ENCODE measurements at regions not wholly inside any gene's neighbourhood (a gene's known extent, or its start where the extent isn't known, plus 50 kb on each side); places are given as distances from the start of the nearest gene placed in this dataset.
"Not testable (repeated sequence)": the region's sequence is repeated elsewhere in the genome, so short reads cannot be mapped to it uniquely, and the experiment has no call there.

DNA sequence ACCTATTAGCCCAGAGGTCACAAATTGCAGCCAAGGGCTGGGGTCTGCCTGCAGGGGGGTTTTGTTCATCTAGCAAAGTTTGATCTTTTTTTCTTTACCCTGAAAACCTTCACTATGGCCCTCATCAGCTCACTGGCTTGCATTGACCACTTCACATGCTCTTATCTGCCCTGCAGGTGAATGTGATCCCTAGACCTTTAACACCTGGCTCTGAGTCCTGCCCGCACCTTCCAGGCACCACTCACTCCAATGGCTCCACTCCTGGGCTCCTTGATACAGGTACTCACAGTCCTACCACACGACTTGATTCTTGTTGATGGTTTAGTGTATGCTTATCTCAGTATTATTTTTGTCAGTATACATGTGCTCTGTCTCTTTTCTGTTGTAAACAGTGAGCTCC lies 92.5 kb downstream of the FEM1C start:
- DNase-seq = no peak
- intact Hi-C loops (cut with DNase I; ENCODE audit: low total_unique reads) = no loop called here

DNA sequence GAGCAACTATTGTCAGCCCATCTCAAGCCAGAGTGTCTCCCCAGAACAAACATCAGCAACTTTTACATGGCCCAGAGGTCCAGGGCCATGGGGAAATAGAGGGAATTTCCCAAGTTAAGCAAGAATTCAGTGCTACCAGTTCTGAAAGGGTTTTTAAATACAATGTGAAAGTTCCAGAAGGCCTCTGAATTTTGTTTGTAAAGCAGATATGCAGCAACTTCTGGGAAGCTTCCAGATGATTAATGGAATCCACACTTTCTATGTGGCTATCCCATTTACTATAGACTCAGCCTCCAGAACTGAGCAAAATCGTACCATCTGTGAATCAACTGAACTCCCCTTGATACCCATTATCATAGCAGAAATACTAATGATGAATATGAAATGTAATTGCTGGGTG lies 93.8 kb downstream of the FEM1C start:
- Histone ChIP-seq H3K27ac (peak overlapping the region; percentile 71 to 79 (median 72)), H3K36me3 (no peaks in the 10 kb centered on the region), H3K9me3 (no peaks in the 10 kb centered on the region), H3K27me3 (no peaks in the 10 kb centered on the region), H3K4me1 (peaks cover 2 to 67% (median 36%) of the 10 kb centered on the region in 4 donors), H3K4me3 (no peak overlapping the region)
- no peak for TF ChIP-seq POLR2AphosphoS5 (IDR thresholded peaks at IDR 0.05)
- 31 to 56% methylated on average over 1 of the region's 1 CpG for WGBS, 2 donors (ENCODE audit: low coverage in 1 of 2)
- DNase-seq = no peak
- in situ Hi-C loops (cut with MboI; ENCODE audit: low pct_ligation_motif_present in 1 of 4, low pct_unique_long_range_greater_than_20kb in 1 of 4, low sequenced_read_pairs in 3 of 4) (no loop called here), intact Hi-C loops (cut with DNase I; ENCODE audit: low total_unique reads) (no loop called here)

More for the DNA sequence above, 92.5 kb downstream of the FEM1C start:
- in situ Hi-C loops (cut with MboI; ENCODE audit: low pct_ligation_motif_present in 1 of 4, low pct_unique_long_range_greater_than_20kb in 1 of 4, low sequenced_read_pairs in 3 of 4) = no loop called here
- H3K9me3 ChIP-seq = no peaks in the 10 kb centered on the region
- no peak overlapping the region for H3K4me3 ChIP-seq
- H3K4me1 ChIP-seq = peaks cover 2 to 79% (median 43%) of the 10 kb centered on the region in 4 donors
- 43 to 54% methylated on average over 1 to 2 of the region's 2 CpGs for WGBS, 2 donors (ENCODE audit: low coverage in 1 of 2)
- TF ChIP-seq EP300 (IDR thresholded peaks at IDR 0.05; ENCODE audit: low read depth) (no peak), POLR2AphosphoS5 (IDR thresholded peaks at IDR 0.05) (no peak), POLR2A (IDR thresholded peaks at IDR 0.05) (no peak)
- TF ChIP-seq, protein P1, sequence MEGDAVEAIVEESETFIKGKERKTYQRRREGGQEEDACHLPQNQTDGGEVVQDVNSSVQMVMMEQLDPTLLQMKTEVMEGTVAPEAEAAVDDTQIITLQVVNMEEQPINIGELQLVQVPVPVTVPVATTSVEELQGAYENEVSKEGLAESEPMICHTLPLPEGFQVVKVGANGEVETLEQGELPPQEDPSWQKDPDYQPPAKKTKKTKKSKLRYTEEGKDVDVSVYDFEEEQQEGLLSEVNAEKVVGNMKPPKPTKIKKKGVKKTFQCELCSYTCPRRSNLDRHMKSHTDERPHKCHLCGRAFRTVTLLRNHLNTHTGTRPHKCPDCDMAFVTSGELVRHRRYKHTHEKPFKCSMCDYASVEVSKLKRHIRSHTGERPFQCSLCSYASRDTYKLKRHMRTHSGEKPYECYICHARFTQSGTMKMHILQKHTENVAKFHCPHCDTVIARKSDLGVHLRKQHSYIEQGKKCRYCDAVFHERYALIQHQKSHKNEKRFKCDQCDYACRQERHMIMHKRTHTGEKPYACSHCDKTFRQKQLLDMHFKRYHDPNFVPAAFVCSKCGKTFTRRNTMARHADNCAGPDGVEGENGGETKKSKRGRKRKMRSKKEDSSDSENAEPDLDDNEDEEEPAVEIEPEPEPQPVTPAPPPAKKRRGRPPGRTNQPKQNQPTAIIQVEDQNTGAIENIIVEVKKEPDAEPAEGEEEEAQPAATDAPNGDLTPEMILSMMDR (IDR thresholded peaks at IDR 0.05) = no peak
- no peaks in the 10 kb centered on the region for H3K36me3 ChIP-seq
- no peaks in the 10 kb centered on the region for H3K27me3 ChIP-seq
- peak overlapping the region; percentile 71 to 79 (median 72) for H3K27ac ChIP-seq

DNA sequence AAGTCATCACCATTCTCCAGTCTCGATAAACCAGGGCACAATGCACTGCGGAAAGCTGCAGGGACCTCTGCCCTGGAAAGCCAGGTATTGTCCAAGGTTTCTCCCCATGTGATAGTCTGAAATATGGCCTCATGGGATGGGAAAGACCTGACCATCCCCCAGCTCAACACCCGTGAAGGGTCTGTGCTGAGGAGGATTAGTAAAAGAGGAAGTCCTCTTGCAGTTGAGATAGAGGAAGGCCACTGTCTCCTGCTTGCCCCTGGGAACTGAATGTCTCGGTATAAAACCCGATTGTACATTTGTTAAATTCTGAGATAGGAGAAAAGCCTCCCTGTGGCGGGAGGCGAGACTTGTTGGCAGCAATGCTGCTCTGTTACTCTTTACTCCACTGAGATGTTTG lies 95.9 kb downstream of the FEM1C start:
- intact Hi-C loops (cut with DNase I; ENCODE audit: low total_unique reads); in situ Hi-C loops (cut with MboI; ENCODE audit: low pct_ligation_motif_present in 1 of 4, low pct_unique_long_range_greater_than_20kb in 1 of 4, low sequenced_read_pairs in 3 of 4): not testable (repeated sequence)
- 86% methylated on average over 7 of the region's 7 CpGs; no CpG with 5 or more reads in 1 of the 2 donors for WGBS, 2 donors (ENCODE audit: low coverage in 1 of 2)

DNA sequence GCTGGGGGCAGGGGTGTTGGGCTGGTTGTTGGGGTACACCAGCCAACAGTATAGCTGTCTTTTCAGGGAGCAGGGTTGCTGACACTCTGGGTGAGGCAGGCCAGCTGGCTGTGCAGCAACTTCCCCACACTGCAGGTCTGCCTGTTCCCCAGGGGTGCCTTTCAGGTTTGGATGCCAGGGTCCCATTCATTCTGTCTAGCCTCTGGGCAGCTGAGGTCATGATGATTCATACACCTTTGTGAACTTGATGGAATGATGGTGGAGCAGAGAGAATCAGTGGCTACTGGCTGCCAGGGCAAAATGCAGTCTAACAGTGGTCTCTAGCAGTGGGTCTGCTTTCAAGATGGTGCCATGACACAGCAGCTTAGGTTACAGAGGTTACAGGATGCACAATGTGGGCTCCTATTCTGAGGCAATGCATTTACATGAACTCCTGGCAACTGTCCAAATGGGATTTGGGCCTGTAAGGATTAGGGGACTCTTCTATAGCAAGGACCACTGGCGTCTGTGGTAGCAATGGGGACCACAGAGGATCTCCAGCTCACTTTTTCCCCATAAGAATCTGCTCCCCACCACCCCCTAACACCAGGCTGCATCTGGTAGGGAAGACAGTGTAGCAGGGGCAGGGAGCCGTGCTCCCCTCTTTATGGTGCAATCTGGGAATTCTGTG lies 103.7 kb downstream of the FEM1C start:
- 91% methylated on average over 2 of the region's 2 CpGs; no CpG with 5 or more reads in 1 of the 2 donors for WGBS, 2 donors (ENCODE audit: low coverage in 1 of 2)
- Histone ChIP-seq H3K27me3 (no peaks in the 10 kb centered on the region), H3K27ac (no peak overlapping the region), H3K4me3 (no peak overlapping the region), H3K4me1 (no peaks in the 10 kb centered on the region), H3K9me3 (peaks cover 10 to 11% of the 10 kb centered on the region in 2 donors), H3K36me3 (no peaks in the 10 kb centered on the region)
- intact Hi-C loops (cut with DNase I; ENCODE audit: low total_unique reads) (no loop called here), in situ Hi-C loops (cut with MboI; ENCODE audit: low pct_ligation_motif_present in 1 of 4, low pct_unique_long_range_greater_than_20kb in 1 of 4, low sequenced_read_pairs in 3 of 4) (no loop called here)
- no peak for TF ChIP-seq EP300 (IDR thresholded peaks at IDR 0.05; ENCODE audit: low read depth)
- no peak for TF ChIP-seq POLR2AphosphoS5 (IDR thresholded peaks at IDR 0.05)
- TF ChIP-seq, protein P1 (IDR thresholded peaks at IDR 0.05) = no peak
- TF ChIP-seq POLR2A (IDR thresholded peaks at IDR 0.05) = no peak
- no peak for DNase-seq

More for the DNA sequence above, 95.9 kb downstream of the FEM1C start:
- not testable (repeated sequence) for H3K27ac ChIP-seq, H3K9me3 ChIP-seq, H3K27me3 ChIP-seq, DNase-seq, H3K4me3 ChIP-seq, H3K36me3 ChIP-seq
- peaks cover 0 to 49% (median 28%) of the 10 kb centered on the region in 4 donors for H3K4me1 ChIP-seq

DNA sequence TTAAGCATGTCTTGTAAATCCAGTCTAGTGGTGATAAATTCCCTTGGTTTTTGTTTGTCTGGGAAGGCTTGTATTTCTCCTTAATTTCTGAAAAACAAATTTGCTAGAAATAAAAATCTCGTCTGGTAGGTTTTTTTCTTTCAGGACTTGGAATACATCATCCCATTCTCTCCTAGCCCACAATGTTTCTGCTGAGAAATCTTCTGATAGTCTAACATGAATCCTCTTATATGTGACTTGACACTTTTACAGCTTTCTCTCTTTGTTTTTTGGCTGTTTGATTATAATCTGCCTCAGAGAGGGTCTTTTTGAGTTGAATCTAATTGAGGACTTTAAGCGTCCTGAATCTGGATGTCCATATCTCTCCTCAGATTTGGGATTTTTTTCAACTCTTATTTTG lies 104.9 kb downstream of the FEM1C start:
- no peak overlapping the region for H3K4me3 ChIP-seq
- no peaks in the 10 kb centered on the region for H3K4me1 ChIP-seq
- H3K27ac ChIP-seq = no peak overlapping the region
- H3K9me3 ChIP-seq = peaks cover 10 to 11% of the 10 kb centered on the region in 2 donors
- H3K36me3 ChIP-seq = no peaks in the 10 kb centered on the region
- DNase-seq = no peak
- H3K27me3 ChIP-seq = no peaks in the 10 kb centered on the region
- TF ChIP-seq POLR2A (IDR thresholded peaks at IDR 0.05) (no peak), EP300 (IDR thresholded peaks at IDR 0.05; ENCODE audit: low read depth) (no peak), POLR2AphosphoS5 (IDR thresholded peaks at IDR 0.05) (no peak)
- TF ChIP-seq, protein P1 (IDR thresholded peaks at IDR 0.05) = no peak
- WGBS, 2 donors (ENCODE audit: low coverage in 1 of 2) = 89 to 90% methylated on average over 2 of the region's 2 CpGs
- intact Hi-C loops (cut with DNase I; ENCODE audit: low total_unique reads) = loop anchor here (5.0 kb wide), 1 partner anchor 1272 kb away; no protein-coding TSS in a partner anchor
- in situ Hi-C loops (cut with MboI; ENCODE audit: low pct_ligation_motif_present in 1 of 4, low pct_unique_long_range_greater_than_20kb in 1 of 4, low sequenced_read_pairs in 3 of 4) = no loop called here

Data from transverse colon (tissue), 4 donors.